Ovary (tissue), 7 donors: ENCODE measurements at regions not wholly inside any gene's neighbourhood (a gene's known extent, or its start where the extent isn't known, plus 50 kb on each side); places are given as distances from the start of the nearest gene placed in this dataset.

Source experiments
- DNase-seq, 5 donors: peaks; one replicate each; pipeline ENCODE4 v3.0.0-alpha.2; 2019 to 2020
- H3K27ac ChIP-seq, 2 donors: fragments of 200-600 bp; one replicate each; pipeline versions ENCODE4 v1.5.1 to v1.8.0; 2019 to 2022
- H3K27me3 ChIP-seq: fragments of 200-600 bp; one replicate; pipeline ENCODE4 v1.8.0; 2022
- H3K36me3 ChIP-seq: fragments of 200-600 bp; sonication (generic); one replicate; pipeline ENCODE4 v1.5.1; 2019
- H3K4me1 ChIP-seq: one replicate; pipeline ENCODE4 v1.8.1; 2013; ENCODE audit warnings: mild to moderate bottlenecking, moderate library complexity; ENCODE audit not compliant: insufficient read depth
- H3K4me3 ChIP-seq: fragments of 200-600 bp; sonication (generic); one replicate; pipeline ENCODE4 v1.5.1; 2017
- H3K9me3 ChIP-seq, 2 donors: fragments of 200-600 bp in 1 of 2; sonication (generic) in 1 of 2; one replicate each; pipeline versions ENCODE4 v1.5.1 to v1.8.1; 2013 to 2019; ENCODE audit warnings: mild to moderate bottlenecking in 1 of 2, moderate library complexity in 1 of 2
- EP300 ChIP-seq: sonication (generic); formaldehyde crosslinking; IDR thresholded peaks from one replicate; pipeline ENCODE4 v1.6.1; 2017; ENCODE audit warnings: antibody characterized with exemption
- POLR2A ChIP-seq: fragments of 450-650 bp; IDR thresholded peaks from one replicate; pipeline ENCODE4 v1.6.1; 2017; ENCODE audit warnings: antibody characterized with exemption, mild to moderate bottlenecking, moderate library complexity
- WGBS, 3 donors: extraction: QIAGEN DNeasy Blood & Tissue Kit in 1 of 3; methylation state at CpG; one replicate each; pipeline versions ENCODE4 v1.1.5 to v1.1.7; 2013 to 2017; 5-methylcytosine and 5-hydroxymethylcytosine counted together
- intact Hi-C, 4 donors: fragments of 100-400 bp; cut with DNase I; formaldehyde crosslinking; loops; one replicate each; pipeline versions ENCODE4 v1.11.0 to v1.15.1; 2022 to 2023
- TF ChIP-seq, protein P1 (sequence below), 3 donors: fragments of 450-650 bp in 2 of 3; fragments of 200-600 bp in 1 of 3; IDR thresholded peaks; one replicate each; pipeline versions ENCODE4 v1.5.1 to v1.8.0; 2016 to 2022; ENCODE audit warnings: antibody characterized with exemption in 3 of 3, mild to moderate bottlenecking in 1 of 3
- donor health status: DM: no; HTN: no; CAD: no; lungs with moderate emphysema.
- donor health status: DM: no; HTN: no; CAD: no.
- donor health status: Bipolar disorder and iron deficiency.
- donor health status: DM: no; HTN: no; CAD: no.
- donor health status: DM: yes; HTN: yes; CAD: no.

DNA sequence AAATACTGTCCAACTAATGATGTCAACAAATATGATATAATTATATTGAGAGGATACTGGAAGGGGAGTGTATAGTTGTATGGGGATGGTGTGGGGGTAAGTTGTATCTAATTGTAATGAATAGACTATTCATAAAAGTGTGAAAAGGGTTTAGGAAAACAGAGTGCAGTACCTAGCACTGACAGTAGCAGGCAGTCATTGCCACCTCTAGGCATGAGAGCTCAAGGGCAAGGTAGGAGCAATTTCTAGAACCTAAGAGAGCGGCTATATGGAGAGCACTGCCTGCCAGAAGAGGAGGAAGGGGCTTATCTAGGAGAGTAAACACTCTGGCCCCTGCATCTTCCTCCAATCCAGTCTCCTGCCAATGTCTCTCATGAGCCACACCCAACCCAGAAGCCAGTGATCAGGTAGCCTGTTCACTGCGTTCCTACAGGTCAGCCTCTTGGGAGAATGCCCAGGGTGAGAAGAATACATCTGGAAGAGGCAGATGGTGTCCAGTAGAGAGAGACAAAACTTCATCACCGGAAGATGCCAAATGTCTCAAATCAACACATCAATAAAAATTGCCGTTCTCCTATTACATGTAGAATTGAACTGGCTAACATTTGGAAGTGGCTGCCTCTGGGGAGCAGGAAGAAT, 200.0 kb downstream of the LY86 start:
- Histone ChIP-seq H3K27me3 (no peaks in the 10 kb centered on the region), H3K27ac (no peak overlapping the region), H3K4me1 (peaks cover 4% of the 10 kb centered on the region), H3K4me3 (no peak overlapping the region), H3K36me3 (no peaks in the 10 kb centered on the region), H3K9me3 (no peaks in the 10 kb centered on the region)
- DNase-seq = no peak
- intact Hi-C loops = no loop called here
- WGBS, 3 donors = 42 to 57% (median 56%) methylated on average over 4 of the region's 4 CpGs
- TF ChIP-seq, protein P1, sequence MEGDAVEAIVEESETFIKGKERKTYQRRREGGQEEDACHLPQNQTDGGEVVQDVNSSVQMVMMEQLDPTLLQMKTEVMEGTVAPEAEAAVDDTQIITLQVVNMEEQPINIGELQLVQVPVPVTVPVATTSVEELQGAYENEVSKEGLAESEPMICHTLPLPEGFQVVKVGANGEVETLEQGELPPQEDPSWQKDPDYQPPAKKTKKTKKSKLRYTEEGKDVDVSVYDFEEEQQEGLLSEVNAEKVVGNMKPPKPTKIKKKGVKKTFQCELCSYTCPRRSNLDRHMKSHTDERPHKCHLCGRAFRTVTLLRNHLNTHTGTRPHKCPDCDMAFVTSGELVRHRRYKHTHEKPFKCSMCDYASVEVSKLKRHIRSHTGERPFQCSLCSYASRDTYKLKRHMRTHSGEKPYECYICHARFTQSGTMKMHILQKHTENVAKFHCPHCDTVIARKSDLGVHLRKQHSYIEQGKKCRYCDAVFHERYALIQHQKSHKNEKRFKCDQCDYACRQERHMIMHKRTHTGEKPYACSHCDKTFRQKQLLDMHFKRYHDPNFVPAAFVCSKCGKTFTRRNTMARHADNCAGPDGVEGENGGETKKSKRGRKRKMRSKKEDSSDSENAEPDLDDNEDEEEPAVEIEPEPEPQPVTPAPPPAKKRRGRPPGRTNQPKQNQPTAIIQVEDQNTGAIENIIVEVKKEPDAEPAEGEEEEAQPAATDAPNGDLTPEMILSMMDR (IDR thresholded peaks at IDR 0.05) = no peak
- TF ChIP-seq EP300 (no peak), POLR2A (no peak)

DNA sequence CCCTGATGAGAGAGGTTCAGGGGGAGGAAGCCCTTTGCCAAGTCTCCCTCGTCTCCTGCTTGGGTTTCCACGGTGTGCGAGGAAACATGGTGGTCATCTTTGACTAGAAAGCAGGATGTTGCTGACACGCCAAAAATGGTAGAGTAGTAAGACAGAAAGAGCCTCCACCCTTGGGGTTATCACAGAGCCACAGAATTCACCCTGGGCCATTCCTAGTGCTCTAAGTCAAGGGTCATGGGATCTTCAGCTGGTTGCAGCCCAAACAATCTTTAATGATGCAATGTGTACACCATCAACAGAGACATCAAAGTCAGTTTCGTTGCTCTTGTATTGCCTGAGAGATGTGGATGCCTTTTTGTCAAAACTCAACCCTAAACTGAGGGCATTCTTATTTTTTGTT, 201.9 kb downstream of the LY86 start:
- TF ChIP-seq, protein P1 (IDR thresholded peaks at IDR 0.05) = no peak
- TF ChIP-seq EP300 (no peak), POLR2A (no peak)
- no peaks in the 10 kb centered on the region for H3K9me3 ChIP-seq
- H3K27ac ChIP-seq = no peak overlapping the region
- peaks cover 3% of the 10 kb centered on the region for H3K4me1 ChIP-seq
- no peak for DNase-seq
- H3K36me3 ChIP-seq = no peaks in the 10 kb centered on the region
- no peak overlapping the region for H3K4me3 ChIP-seq
- no peaks in the 10 kb centered on the region for H3K27me3 ChIP-seq
- 94 to 98% (median 94%) methylated on average over 5 of the region's 5 CpGs for WGBS, 3 donors
- intact Hi-C loops = no loop called here

- TF ChIP-seq EP300 (no peak), POLR2A (no peak)
- TF ChIP-seq, protein P1 (IDR thresholded peaks at IDR 0.05) = no peak
- intact Hi-C loops = no loop called here
- WGBS, 3 donors = 90 to 96% (median 93%) methylated on average over 3 of the region's 3 CpGs
- no peaks in the 10 kb centered on the region for H3K4me1 ChIP-seq
- H3K36me3 ChIP-seq = no peaks in the 10 kb centered on the region
- H3K4me3 ChIP-seq = no peak overlapping the region
- H3K9me3 ChIP-seq = no peaks in the 10 kb centered on the region
- H3K27me3 ChIP-seq = no peaks in the 10 kb centered on the region
- H3K27ac ChIP-seq = no peak overlapping the region
- DNase-seq = no peak
Measured at GRCh38 chr6:6790891-6791290, 202.4 kb downstream of the LY86 start.

DNA sequence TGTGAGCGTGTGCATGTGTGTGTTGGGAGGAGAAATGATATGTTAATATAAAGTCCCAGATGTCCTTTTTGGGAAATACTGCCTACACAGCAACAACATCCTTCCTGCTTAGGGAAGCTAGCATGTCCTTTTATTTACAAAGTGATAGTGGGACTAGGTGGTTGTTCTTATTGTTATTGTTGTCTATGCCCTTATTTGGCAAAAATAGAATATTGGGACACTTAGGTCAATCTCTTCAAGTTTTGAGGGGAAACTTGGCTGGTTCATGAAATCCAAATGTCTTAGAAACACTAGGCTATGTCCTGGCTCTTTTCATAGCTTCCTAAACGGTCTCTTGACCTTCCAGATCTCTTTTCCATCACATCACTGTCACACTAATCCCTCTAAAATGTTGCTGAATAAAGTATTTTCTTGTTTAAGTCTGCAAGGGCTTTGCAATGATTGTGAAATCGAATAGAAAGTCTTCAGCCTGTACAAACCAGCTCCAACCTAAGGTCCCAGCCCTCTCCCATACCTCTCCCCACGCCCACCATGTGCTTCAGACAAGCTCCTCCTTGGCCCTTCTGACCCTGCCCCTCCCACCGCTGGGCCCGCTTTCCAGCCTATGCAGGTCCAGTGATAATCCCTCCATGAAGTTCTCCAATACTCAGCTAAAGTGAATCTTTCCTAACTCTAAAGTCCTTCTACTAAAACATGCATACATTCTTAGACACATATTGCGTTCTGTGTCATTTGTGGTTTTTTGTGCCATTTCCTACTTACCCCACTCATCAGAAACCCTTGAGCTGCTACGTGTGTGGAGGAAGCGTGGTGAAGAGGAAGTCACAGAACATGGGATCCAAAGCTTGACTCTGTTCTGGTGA, 205.1 kb downstream of the LY86 start:
- H3K4me3 ChIP-seq = no peak overlapping the region
- H3K27me3 ChIP-seq = no peaks in the 10 kb centered on the region
- DNase-seq = no peak
- intact Hi-C loops = no loop called here
- WGBS, 3 donors = 82 to 92% (median 89%) methylated on average over 9 of the region's 9 CpGs
- no peak overlapping the region for H3K27ac ChIP-seq
- no peaks in the 10 kb centered on the region for H3K4me1 ChIP-seq
- TF ChIP-seq, protein P1 (IDR thresholded peaks at IDR 0.05) = no peak
- H3K9me3 ChIP-seq = no peaks in the 10 kb centered on the region
- no peaks in the 10 kb centered on the region for H3K36me3 ChIP-seq
